Embryonic facial prominence (tissue), 1 donor: ENCODE measurements at regions not wholly inside any gene's neighbourhood (a gene's known extent, or its start where the extent isn't known, plus 50 kb on each side); places are given as distances from the start of the nearest gene placed in this dataset.
A peak's percentile ranks its signal among the peaks of the same experiment; 100 is the strongest.
"Not testable (repeated sequence)": the region's sequence is repeated elsewhere in the genome, so short reads cannot be mapped to it uniquely, and the experiment has no call there.

Source experiments
- DNase-seq: peaks from one replicate; pipeline ENCODE4 v3.0.0-alpha.2; 2016; ENCODE audit errors: extremely low spot score

DNA sequence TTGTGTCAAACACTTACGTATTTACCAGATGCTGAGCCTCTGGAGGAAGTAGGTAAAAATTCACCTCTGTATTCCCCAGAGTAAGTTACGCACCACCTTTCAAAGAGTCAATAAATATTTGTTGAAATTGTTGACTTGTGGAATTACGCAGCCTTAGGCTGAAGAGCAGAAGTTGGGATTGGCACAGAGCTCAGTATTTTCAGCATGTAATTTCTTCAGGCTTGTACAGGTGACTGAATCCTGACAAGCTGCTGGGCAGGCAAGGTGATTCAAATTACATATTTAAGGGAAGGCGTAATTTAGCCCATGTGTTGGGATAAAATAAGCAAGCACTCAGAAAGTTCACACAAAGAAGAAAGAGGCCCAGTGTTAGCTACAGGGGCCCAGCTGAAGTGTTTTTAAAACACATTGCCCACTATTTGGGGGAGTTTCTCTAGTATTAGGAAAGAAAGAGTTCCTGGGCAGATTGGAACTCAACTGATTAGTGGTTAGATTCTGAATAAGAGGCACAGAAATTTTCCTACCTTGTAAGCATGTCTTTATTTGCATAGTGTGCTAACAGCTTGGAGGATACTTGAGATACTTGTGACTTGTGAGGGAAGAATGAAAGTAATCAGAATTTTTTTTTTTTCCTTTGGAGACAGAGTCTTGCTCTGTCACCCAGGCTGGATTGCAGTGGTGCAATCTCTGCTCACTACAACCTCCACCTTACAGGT lies 165.3 kb upstream of the FBXL7 start:
- DNase-seq, result no peak

DNA sequence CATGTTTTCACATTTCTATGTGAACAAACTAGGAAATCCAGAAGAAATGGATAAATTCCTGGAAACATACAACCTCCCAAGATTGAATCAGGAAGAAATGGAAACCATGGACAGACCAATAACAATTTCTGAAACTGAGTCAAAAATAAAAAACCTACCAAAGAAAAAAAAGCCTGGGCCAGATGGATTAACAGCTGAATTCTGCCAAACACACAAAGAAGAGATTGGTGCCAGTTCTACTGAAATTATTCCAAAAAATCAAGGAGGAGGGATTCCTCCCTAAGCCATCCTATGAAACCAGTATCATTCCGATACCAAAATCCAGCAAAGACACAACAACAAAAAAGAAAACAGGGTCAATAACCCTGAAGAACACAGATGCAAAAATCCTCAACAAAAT lies 166.9 kb upstream of the FBXL7 start:
- DNase-seq, result no peak

DNA sequence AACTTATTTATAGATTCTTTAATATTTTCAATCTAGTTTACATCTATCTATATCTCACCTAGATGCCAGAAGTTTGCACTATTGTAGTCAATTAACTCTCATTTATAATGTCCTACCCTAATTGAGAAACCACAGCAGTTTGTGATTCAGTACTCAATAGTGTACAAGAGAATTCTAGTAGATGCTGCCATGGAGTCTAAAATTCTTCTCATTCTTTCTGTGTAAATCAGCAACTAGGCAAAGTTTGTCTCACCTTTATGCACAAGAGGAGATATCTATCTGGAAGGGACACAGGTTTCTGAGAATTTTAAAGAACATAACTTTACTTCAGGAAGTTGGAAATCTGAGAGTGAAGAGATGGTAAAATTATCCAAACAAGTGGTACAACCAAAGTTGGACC lies 173.0 kb upstream of the FBXL7 start:
- DNase-seq, result no peak

GRCh38 chr5:15326471-15326870 lies 173.5 kb upstream of the FBXL7 start:
- DNase-seq, result no peak

- DNase-seq, result no peak
Measured at GRCh38 chr5:15322421-15322820, 177.6 kb upstream of the FBXL7 start.

GRCh38 chr5:15321776-15322175 lies 178.2 kb upstream of the FBXL7 start:
- no peak for DNase-seq

DNA sequence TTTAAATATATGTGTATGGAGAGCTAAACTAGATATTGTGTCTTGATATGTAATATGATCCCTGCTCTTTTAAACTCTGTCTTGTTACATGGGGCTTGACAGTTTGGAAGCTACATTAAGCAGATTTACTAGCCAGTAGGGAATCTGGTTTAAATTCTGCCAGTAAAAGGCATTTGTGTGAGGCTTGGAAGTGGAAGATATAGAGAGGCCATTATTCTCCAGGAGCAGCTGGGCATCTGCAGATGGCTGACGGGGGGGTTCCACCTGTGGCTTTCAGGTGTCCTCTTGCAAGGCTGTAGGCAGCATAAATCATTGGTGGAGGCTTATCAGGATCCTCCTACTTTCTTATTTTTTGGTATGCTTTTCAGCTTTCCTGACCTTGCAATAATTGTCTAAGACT lies 179.1 kb upstream of the FBXL7 start:
- DNase-seq, result no peak

DNA sequence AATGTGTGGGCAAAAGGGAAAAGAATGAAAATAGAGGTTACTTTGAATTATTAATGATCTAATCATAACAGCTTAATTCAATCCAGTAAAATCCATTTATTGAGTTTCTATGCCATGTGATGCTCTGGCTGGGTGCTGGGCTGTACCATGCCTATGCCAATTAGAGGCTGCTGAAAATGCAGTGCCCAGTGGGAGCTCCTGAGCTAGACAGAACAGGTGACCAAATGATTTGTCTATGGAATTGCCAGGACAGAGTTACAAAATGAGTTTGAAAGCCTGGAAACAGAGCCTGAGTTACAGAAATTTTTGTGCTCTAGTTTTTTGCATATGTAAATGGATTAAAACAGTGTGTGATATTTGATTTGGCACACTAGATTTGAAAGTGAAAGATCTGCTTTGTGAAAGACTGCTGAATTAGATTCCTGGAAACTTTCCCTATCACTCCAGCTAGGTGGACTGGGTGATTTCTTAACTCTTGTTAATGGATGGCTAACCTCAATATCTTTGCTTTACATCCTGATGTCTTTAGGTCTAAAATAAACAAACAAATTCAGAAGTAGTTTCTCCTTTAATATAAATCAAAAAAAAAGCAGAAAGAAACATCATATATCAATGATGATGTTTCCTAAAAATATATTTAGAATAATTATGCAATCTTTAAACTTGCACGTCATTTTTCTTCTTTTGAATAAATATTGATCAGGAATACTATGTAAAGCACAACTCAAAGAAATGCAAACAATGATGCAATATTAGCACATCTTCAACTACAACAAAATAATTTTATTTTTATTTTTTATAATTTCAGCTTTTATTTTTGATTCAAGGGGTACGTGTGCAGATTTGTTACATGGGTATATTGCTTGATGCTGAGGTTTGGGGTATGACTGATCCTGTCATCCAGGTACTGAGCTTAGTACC lies 194.8 kb upstream of the FBXL7 start:
- DNase-seq, result no peak

DNA sequence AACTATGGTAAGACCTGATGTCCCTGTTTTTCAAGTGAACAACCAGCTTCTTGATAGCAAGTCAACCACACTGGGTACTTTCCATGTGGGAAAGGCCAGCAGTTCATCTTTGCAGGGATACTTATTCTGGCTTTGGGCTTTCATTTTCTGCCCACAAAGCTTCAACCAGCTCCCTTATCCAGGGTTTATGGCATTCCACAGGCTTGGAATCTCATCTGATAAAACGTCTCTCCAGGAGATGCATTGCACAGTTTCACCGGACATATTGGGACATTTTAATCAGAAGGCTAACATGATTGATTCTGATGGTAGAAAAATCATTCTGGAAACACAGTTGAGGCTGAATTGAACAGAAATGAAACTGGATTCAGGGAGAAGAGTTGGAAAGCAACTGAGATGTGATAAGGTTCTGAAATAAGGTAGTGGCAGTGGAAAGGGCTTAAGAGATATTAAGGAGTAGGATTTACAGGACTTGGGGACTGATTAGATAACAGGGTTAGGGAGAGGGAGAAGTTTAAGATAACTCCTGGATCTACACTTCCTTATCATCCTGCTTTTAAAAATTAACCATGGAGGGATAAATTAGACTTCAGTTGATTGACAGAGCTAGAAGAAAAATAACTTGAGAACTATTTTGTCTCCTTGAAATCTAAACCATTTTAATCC lies 195.8 kb upstream of the FBXL7 start:
- DNase-seq, result no peak

DNA sequence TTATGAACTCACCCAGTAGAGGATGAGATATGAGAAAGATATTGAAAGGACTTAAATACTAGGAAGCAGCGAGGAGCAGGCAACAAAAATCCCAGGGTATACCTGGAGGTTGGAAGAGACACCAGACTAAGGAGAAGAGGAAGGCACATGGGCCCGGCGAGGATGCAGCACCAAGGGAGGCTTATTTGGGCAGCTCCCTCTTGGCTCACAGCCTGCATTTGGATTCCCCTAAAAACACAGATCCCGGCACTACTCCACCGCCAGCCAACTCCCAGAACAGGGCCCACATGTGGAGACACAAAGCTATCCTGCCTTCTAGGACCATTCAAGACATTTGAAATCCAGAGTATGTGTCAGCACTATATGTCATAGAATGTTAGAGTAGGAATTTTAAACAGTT lies 199.8 kb upstream of the FBXL7 start:
- no peak for DNase-seq

GRCh38 chr5:15290953-15291352 lies 209.0 kb upstream of the FBXL7 start:
- no peak for DNase-seq

DNA sequence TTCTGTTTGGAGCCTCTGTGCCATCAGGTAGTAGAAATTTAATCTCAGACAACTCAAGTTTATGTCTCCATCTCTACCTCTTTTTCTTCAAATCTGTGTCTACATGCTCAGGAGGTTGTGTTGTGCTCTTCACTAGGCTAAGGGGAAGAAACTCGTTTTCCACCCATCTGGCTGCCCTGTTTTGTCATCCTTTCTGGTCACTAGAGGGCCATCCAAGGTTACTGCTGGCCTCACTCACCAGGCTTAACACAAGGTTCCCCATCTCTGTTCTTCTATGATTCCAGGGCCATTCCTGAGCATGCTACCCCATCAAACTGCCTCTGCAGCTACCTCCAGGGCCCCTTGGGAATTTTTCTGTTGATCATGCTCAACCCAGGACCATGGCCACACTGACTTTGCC lies 213.3 kb upstream of the FBXL7 start:
- DNase-seq, result no peak

- no peak for DNase-seq
Measured at GRCh38 chr5:15285901-15286583, 213.9 kb upstream of the FBXL7 start.

GRCh38 chr5:15284706-15285105 lies 215.3 kb upstream of the FBXL7 start:
- DNase-seq, result no peak

GRCh38 chr5:15283076-15283475 lies 216.9 kb upstream of the FBXL7 start:
- DNase-seq, result peak; percentile 58

DNA sequence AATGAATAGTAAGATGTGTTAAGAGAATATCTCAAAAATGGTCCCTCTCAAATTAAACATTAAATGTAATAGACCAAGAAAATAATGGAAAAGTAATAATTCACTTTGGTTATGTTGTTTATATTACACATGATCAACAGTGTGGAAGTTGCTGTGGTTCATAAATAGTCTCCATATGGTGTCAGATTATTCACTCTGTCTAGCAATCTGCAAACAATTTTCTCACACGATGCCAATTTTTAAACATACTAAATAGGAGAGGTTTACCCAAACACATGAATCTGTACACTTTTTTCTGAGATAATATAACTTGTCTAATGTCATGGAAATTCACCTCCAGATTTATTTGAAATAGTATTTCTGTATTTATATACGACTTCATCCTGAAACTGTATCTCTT lies 217.4 kb upstream of the FBXL7 start:
- DNase-seq, result peak; percentile 48

DNA sequence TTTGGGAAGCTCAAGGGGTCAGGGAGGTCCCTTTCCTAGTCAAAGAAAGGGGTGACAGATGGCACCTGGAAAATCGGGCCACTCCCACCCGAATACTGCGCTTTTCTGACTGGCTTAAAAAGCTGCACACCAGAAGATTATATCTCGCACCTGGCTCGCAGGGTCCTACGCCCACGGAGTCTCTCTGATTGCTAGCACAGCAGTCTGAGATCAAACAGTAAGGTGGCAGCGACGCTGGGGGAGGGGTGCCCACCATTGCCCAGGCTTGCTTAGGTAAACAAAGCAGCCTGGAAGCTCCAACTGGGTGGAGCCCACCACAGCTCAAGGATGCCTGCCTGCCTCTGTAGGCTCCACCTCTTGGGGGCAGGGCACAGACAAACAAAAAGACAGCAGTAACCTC lies 228.4 kb upstream of the FBXL7 start:
- not testable (repeated sequence) for DNase-seq

DNA sequence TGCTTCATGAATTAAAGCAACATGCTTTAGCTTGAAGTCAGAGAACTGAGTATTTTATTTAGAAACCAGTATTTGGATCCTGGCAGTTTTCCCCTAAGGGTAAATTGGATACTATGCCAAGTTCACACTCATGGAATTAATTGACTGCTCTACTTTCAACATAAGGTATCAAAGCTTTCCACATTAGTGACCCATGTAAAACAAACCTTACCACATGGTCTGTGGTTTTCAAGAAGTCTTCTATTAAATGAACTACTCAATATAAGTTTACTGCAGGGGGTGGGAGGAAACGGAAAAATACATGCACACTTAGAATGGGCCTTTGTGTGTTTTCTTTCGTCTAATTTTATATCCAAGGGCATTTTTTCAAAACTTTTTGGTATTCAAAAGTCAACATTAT lies 232.0 kb upstream of the FBXL7 start:
- DNase-seq, result peak; percentile 49

DNA sequence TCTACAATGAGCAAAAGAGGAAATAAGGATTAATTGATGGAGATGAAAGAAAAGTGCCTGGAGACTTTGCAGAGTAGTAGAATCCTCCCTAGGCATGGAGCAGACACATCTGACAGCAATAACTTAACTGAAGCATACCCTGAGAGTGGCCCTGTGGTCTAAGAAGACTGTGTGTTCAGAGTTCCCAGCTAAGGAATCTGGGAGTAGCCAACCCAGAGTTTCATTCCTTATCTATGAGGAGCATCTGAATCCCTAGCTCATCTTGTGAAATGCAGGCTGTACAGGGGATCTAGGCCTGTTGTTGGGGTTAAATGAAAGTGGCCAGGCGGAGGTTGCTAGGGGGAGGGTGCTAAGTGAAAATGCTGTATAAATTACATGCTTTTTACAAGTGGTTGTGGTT lies 233.1 kb upstream of the FBXL7 start:
- DNase-seq, result no peak

- DNase-seq, result no peak
Measured at GRCh38 chr5:15266229-15266628, 233.8 kb upstream of the FBXL7 start.

DNA sequence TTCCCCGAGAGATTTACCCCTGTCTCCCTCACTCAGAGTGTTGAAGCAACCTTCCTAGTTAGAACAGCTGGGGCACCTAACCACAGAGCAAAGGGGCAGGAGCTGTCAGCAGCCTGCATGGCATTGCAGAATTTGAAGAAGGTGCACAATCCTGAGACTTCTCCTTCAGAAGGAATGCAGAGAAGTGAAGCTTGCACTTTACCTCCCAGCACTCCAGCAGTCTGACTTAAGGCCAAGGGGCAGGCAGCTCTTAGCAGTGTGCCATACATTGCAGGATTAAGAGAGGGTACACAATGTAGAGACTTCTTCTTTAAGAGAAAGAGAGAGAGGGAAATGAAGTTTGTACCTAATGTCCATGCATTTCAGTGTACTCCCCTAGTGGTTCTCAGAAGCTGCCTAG lies 236.0 kb upstream of the FBXL7 start:
- no peak for DNase-seq

- no peak for DNase-seq
Measured at GRCh38 chr5:15263406-15263805, 236.6 kb upstream of the FBXL7 start.
